ENCODE measurements at regions not wholly inside any gene's neighbourhood (a gene's known extent, or its start where the extent isn't known, plus 50 kb on each side); places are given as distances from the start of the nearest gene placed in this dataset. TPM values are rescaled to one million over a fixed set of nuclear protein-coding genes. Genes with fewer than 3 reads are reported as not detected.

- Histone ChIP-seq H3K4me3 (no peak overlapping the region), H3K27ac (peak overlapping the region; percentile 53), H3K9me3 (no peaks in the 10 kb centered on the region), H3K36me3 (peaks cover 0 to 13% of the 10 kb centered on the region in 2 donors), H3K27me3 (no peaks in the 10 kb centered on the region), H3K4me1 (peaks cover 40% of the 10 kb centered on the region)
- no peak for DNase-seq (ENCODE audit: extremely low spot score in 2 of 2)
- TF ChIP-seq POLR2A (IDR thresholded peaks at IDR 0.05) (no peak), CTCF (IDR thresholded peaks at IDR 0.05) (no peak), POLR2AphosphoS5 (IDR thresholded peaks at IDR 0.05; ENCODE audit: insufficient read depth in 1 of 2, low read depth in 1 of 2) (peak in 1 of 2 donors; percentile 58)
- intact Hi-C loops (cut with DNase I), result loop anchor here (5.0 kb wide), 1 partner anchor 51 kb away; no protein-coding TSS in a partner anchor
Measured at GRCh38 chr5:149433524-149434131, 54.5 kb upstream of the IL17B start.

GRCh38 chr5:149432911-149433401 lies 53.9 kb upstream of the IL17B start:
- no peaks in the 10 kb centered on the region for H3K9me3 ChIP-seq
- peaks cover 36% of the 10 kb centered on the region for H3K4me1 ChIP-seq
- no peaks in the 10 kb centered on the region for H3K27me3 ChIP-seq
- peak overlapping the region; percentile 53 for H3K27ac ChIP-seq
- TF ChIP-seq POLR2A (IDR thresholded peaks at IDR 0.05) (no peak), POLR2AphosphoS5 (IDR thresholded peaks at IDR 0.05; ENCODE audit: insufficient read depth in 1 of 2, low read depth in 1 of 2) (peak in 1 of 2 donors; percentile 86), CTCF (IDR thresholded peaks at IDR 0.05) (no peak)
- H3K4me3 ChIP-seq, result no peak overlapping the region
- DNase-seq (ENCODE audit: extremely low spot score in 2 of 2), result no peak
- intact Hi-C loops (cut with DNase I), result loop anchor here (5.0 kb wide), 1 partner anchor 51 kb away; no protein-coding TSS in a partner anchor
- H3K36me3 ChIP-seq, result peaks cover 0 to 14% of the 10 kb centered on the region in 2 donors

- intact Hi-C loops (cut with DNase I), result loop anchor here (5.0 kb wide), 1 partner anchor 50 kb away; no protein-coding TSS in a partner anchor
- no peak for DNase-seq (ENCODE audit: extremely low spot score in 2 of 2)
- no peaks in the 10 kb centered on the region for H3K27me3 ChIP-seq
- no peak for TF ChIP-seq POLR2A (IDR thresholded peaks at IDR 0.05)
- TF ChIP-seq CTCF (IDR thresholded peaks at IDR 0.05), result no peak
- no peak for TF ChIP-seq POLR2AphosphoS5 (IDR thresholded peaks at IDR 0.05; ENCODE audit: insufficient read depth in 1 of 2, low read depth in 1 of 2)
- H3K4me1 ChIP-seq, result peaks cover 36% of the 10 kb centered on the region
- H3K4me3 ChIP-seq, result no peak overlapping the region
- H3K27ac ChIP-seq, result peak overlapping the region; percentile 53
- H3K9me3 ChIP-seq, result no peaks in the 10 kb centered on the region
- peaks cover 0 to 14% of the 10 kb centered on the region in 2 donors for H3K36me3 ChIP-seq
Measured at GRCh38 chr5:149432376-149432775, 53.3 kb upstream of the IL17B start.

- DNase-seq (ENCODE audit: extremely low spot score in 2 of 2), result no peak
- intact Hi-C loops (cut with DNase I), result loop anchor here (5.0 kb wide), 1 partner anchor 48 kb away; no protein-coding TSS in a partner anchor
- H3K4me3 ChIP-seq, result no peak overlapping the region
- H3K36me3 ChIP-seq, result peaks cover 0 to 34% of the 10 kb centered on the region in 2 donors
- no peaks in the 10 kb centered on the region for H3K9me3 ChIP-seq
- H3K4me1 ChIP-seq, result peaks cover 35% of the 10 kb centered on the region
- peak in 1 of 2 donors; percentile 86 for TF ChIP-seq POLR2AphosphoS5 (IDR thresholded peaks at IDR 0.05; ENCODE audit: insufficient read depth in 1 of 2, low read depth in 1 of 2)
- TF ChIP-seq CTCF (IDR thresholded peaks at IDR 0.05), result no peak
- TF ChIP-seq POLR2A (IDR thresholded peaks at IDR 0.05), result no peak
- peak overlapping the region; percentile 18 for H3K27ac ChIP-seq
- no peaks in the 10 kb centered on the region for H3K27me3 ChIP-seq
Measured at GRCh38 chr5:149429839-149430721, 51.0 kb upstream of the IL17B start.

MicroRNAs encoded in the stretch of these regions (microRNA counts, 767-probe panel; counts per million panel counts)
- 8,532 to 9,298 counts per million in 2 donors for microRNA hsa-miR-145-5p

Small RNAs in the stretch of these regions (microRNA-seq; reads per million reads assigned to microRNA genes)
- gene MIR145 (ENCODE audit: borderline number of aligned reads, borderline replicate concordance), result 4,990 reads per million, percentile 91 among the genes with 10 or more reads in this experiment

Small RNAs in the stretch of these regions (small RNA-seq; reads per million reads assigned to genes)
- not detected for gene MIR145

All from vagina (tissue), 2 donors.